HL-60 (cell line): ENCODE measurements at regions not wholly inside any gene's neighbourhood (a gene's known extent, or its start where the extent isn't known, plus 50 kb on each side); places are given as distances from the start of the nearest gene placed in this dataset.

Source experiments
- GABPA ChIP-seq: IDR thresholded peaks from 2 replicates; pipeline ENCODE4 v1.6.1; 2012; ENCODE audit warnings: low read depth
- POLR2AphosphoS5 ChIP-seq: IDR thresholded peaks from 2 replicates; pipeline ENCODE4 v1.6.1; 2012; ENCODE audit warnings: low read depth
- SPI1 ChIP-seq: IDR thresholded peaks from 2 replicates; pipeline ENCODE4 v1.6.1; 2012; ENCODE audit warnings: low read depth, mild to moderate bottlenecking, borderline replicate concordance
- TF ChIP-seq, protein P1 (sequence below): IDR thresholded peaks from one replicate; pipeline ENCODE4 v1.5.1; 2011; ENCODE audit warnings: low read length, control low read depth, inconsistent platforms; ENCODE audit not compliant: insufficient read depth
- TF ChIP-seq, protein P2 (sequence below): IDR thresholded peaks from 2 replicates; pipeline ENCODE4 v1.6.1; 2012; ENCODE audit warnings: low read depth; ENCODE audit not compliant: insufficient replicate concordance

- TF ChIP-seq, protein P1, sequence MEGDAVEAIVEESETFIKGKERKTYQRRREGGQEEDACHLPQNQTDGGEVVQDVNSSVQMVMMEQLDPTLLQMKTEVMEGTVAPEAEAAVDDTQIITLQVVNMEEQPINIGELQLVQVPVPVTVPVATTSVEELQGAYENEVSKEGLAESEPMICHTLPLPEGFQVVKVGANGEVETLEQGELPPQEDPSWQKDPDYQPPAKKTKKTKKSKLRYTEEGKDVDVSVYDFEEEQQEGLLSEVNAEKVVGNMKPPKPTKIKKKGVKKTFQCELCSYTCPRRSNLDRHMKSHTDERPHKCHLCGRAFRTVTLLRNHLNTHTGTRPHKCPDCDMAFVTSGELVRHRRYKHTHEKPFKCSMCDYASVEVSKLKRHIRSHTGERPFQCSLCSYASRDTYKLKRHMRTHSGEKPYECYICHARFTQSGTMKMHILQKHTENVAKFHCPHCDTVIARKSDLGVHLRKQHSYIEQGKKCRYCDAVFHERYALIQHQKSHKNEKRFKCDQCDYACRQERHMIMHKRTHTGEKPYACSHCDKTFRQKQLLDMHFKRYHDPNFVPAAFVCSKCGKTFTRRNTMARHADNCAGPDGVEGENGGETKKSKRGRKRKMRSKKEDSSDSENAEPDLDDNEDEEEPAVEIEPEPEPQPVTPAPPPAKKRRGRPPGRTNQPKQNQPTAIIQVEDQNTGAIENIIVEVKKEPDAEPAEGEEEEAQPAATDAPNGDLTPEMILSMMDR = no peak
- TF ChIP-seq, protein P2, sequence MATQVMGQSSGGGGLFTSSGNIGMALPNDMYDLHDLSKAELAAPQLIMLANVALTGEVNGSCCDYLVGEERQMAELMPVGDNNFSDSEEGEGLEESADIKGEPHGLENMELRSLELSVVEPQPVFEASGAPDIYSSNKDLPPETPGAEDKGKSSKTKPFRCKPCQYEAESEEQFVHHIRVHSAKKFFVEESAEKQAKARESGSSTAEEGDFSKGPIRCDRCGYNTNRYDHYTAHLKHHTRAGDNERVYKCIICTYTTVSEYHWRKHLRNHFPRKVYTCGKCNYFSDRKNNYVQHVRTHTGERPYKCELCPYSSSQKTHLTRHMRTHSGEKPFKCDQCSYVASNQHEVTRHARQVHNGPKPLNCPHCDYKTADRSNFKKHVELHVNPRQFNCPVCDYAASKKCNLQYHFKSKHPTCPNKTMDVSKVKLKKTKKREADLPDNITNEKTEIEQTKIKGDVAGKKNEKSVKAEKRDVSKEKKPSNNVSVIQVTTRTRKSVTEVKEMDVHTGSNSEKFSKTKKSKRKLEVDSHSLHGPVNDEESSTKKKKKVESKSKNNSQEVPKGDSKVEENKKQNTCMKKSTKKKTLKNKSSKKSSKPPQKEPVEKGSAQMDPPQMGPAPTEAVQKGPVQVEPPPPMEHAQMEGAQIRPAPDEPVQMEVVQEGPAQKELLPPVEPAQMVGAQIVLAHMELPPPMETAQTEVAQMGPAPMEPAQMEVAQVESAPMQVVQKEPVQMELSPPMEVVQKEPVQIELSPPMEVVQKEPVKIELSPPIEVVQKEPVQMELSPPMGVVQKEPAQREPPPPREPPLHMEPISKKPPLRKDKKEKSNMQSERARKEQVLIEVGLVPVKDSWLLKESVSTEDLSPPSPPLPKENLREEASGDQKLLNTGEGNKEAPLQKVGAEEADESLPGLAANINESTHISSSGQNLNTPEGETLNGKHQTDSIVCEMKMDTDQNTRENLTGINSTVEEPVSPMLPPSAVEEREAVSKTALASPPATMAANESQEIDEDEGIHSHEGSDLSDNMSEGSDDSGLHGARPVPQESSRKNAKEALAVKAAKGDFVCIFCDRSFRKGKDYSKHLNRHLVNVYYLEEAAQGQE = no peak
- TF ChIP-seq POLR2AphosphoS5 (no peak), SPI1 (no peak), GABPA (no peak)
Observed at GRCh38 chr7:56174875-56175760, 58.9 kb upstream of the NUPR2 start.
